Psoas muscle (tissue), 7 donors: ENCODE measurements at regions not wholly inside any gene's neighbourhood (a gene's known extent, or its start where the extent isn't known, plus 50 kb on each side); places are given as distances from the start of the nearest gene placed in this dataset.

Source experiments
- ATAC-seq, 4 donors: fragments of 200-7000 bp; cut with Tn5 transposase; one replicate each; pipeline ENCODE4 v1.9.1; 2020; ENCODE audit warnings: moderate library complexity in 3 of 4, mild to moderate bottlenecking in 2 of 4
- DNase-seq, 2 donors: peaks; one replicate each; pipeline ENCODE4 v3.0.0-alpha.2; 2020
- H3K27ac ChIP-seq: fragments of 200-600 bp; one replicate; pipeline ENCODE4 v1.8.0; 2022
- H3K27me3 ChIP-seq, 3 donors: fragments of 200-600 bp in 1 of 3; one replicate each; pipeline versions ENCODE4 v1.6.1 to v1.8.0; 2013 to 2022; ENCODE audit warnings: low read length in 2 of 3, mild to moderate bottlenecking in 2 of 3, moderate library complexity in 1 of 3; ENCODE audit not compliant: insufficient read depth in 3 of 3
- H3K36me3 ChIP-seq, 2 donors: fragments of 200-600 bp in 1 of 2; one replicate each; pipeline versions ENCODE4 v1.6.1 to v1.8.0; 2013 to 2022; ENCODE audit warnings: low read depth in 1 of 2, mild to moderate bottlenecking in 1 of 2, moderate library complexity in 1 of 2; ENCODE audit not compliant: insufficient read depth in 1 of 2
- H3K4me1 ChIP-seq: fragments of 200-600 bp; one replicate; pipeline ENCODE4 v1.8.0; 2022
- H3K4me3 ChIP-seq: fragments of 200-600 bp; one replicate; pipeline ENCODE4 v1.8.0; 2022; ENCODE audit warnings: mild to moderate bottlenecking
- H3K9me3 ChIP-seq: fragments of 200-600 bp; one replicate; pipeline ENCODE4 v1.8.0; 2022
- CTCF ChIP-seq: fragments of 200-600 bp; IDR thresholded peaks from one replicate; pipeline ENCODE4 v1.8.0; 2022; ENCODE audit warnings: antibody characterized with exemption
- WGBS, 3 donors: extraction: QIAGEN DNeasy Blood & Tissue Kit; methylation state at CpG; one replicate each; pipeline versions ENCODE4 v1.1.6 to v1.1.7; 2013; 5-methylcytosine and 5-hydroxymethylcytosine counted together
- intact Hi-C, 2 donors: fragments of 100-400 bp; cut with DNase I; formaldehyde crosslinking; loops; one replicate each; pipeline versions ENCODE4 v1.11.0 to v1.14.2; 2022
- donor health status: healthy with polysubstance abuse.
- donor health status: DM: no; HTN: no; CAD: no; lungs with moderate emphysema.
- donor health status: Bipolar disorder and iron deficiency.
- donor health status: healthy.
- donor health status: DM: yes; HTN: yes; CAD: no.
- donor health status: DM: no; HTN: no; CAD: no.
- donor health status: DM: yes; HTN: yes; CAD: no.

GRCh38 chr3:99071096-99071495 lies 169.6 kb upstream of the DCBLD2 start:
- no peaks in the 10 kb centered on the region for H3K9me3 ChIP-seq
- no peaks in the 10 kb centered on the region for H3K27me3 ChIP-seq
- intact Hi-C loops: no loop called here
- no peak overlapping the region for H3K27ac ChIP-seq
- H3K4me3 ChIP-seq: no peak overlapping the region
- TF ChIP-seq CTCF: no peak
- no peak for DNase-seq
- 68 to 82% (median 74%) methylated on average over 6 of the region's 6 CpGs for WGBS, 3 donors
- no peak for ATAC-seq
- no peaks in the 10 kb centered on the region for H3K36me3 ChIP-seq
- no peaks in the 10 kb centered on the region for H3K4me1 ChIP-seq

- 73 to 79% (median 75%) methylated on average over 1 of the region's 1 CpG for WGBS, 3 donors
- Histone ChIP-seq H3K4me3 (no peak overlapping the region), H3K27ac (no peak overlapping the region), H3K9me3 (no peaks in the 10 kb centered on the region), H3K27me3 (no peaks in the 10 kb centered on the region), H3K36me3 (no peaks in the 10 kb centered on the region), H3K4me1 (no peaks in the 10 kb centered on the region)
- intact Hi-C loops: no loop called here
- no peak for TF ChIP-seq CTCF
- ATAC-seq (no peak), DNase-seq (no peak)
Observed at GRCh38 chr3:99069973-99070372, 168.5 kb upstream of the DCBLD2 start.

- no peak for ATAC-seq
- no peaks in the 10 kb centered on the region for H3K27me3 ChIP-seq
- no peak for TF ChIP-seq CTCF
- H3K9me3 ChIP-seq: no peaks in the 10 kb centered on the region
- H3K27ac ChIP-seq: no peak overlapping the region
- H3K36me3 ChIP-seq: no peaks in the 10 kb centered on the region
- H3K4me1 ChIP-seq: no peaks in the 10 kb centered on the region
- no peak for DNase-seq
- no peak overlapping the region for H3K4me3 ChIP-seq
- WGBS, 3 donors: 79 to 89% (median 85%) methylated on average over 4 of the region's 4 CpGs
- intact Hi-C loops: no loop called here
Observed at GRCh38 chr3:99066863-99067262, 165.4 kb upstream of the DCBLD2 start.

GRCh38 chr3:99049164-99049563 lies 147.7 kb upstream of the DCBLD2 start:
- no peaks in the 10 kb centered on the region for H3K27me3 ChIP-seq
- no peak for TF ChIP-seq CTCF
- H3K4me1 ChIP-seq: no peaks in the 10 kb centered on the region
- no peaks in the 10 kb centered on the region for H3K9me3 ChIP-seq
- intact Hi-C loops: no loop called here
- DNase-seq (no peak), ATAC-seq (no peak)
- H3K4me3 ChIP-seq: no peak overlapping the region
- 49 to 58% (median 53%) methylated on average over 1 of the region's 1 CpG for WGBS, 3 donors
- H3K36me3 ChIP-seq: no peaks in the 10 kb centered on the region
- H3K27ac ChIP-seq: no peak overlapping the region

- ATAC-seq (no peak), DNase-seq (no peak)
- Histone ChIP-seq H3K4me3 (no peak overlapping the region), H3K27me3 (no peaks in the 10 kb centered on the region), H3K9me3 (no peaks in the 10 kb centered on the region), H3K27ac (no peak overlapping the region), H3K36me3 (no peaks in the 10 kb centered on the region), H3K4me1 (no peaks in the 10 kb centered on the region)
- TF ChIP-seq CTCF: no peak
- WGBS, 3 donors: 76 to 89% (median 81%) methylated on average over 2 of the region's 2 CpGs
- intact Hi-C loops: no loop called here
Observed at GRCh38 chr3:99041747-99042146, 140.3 kb upstream of the DCBLD2 start.
